GM12878 (cell line): ENCODE measurements at regions not wholly inside any gene's neighbourhood (a gene's known extent, or its start where the extent isn't known, plus 50 kb on each side); places are given as distances from the start of the nearest gene placed in this dataset.

Experiments
- ATAC-seq: fragments of 200-7000 bp; cut with Tn5 transposase; 3 replicates; pipeline ENCODE4 v1.9.1; 2020; ENCODE audit warnings: mild to moderate bottlenecking, moderate library complexity
- BruUV-seq: library from RNA; stranded (reverse); fragments of 400-500 nt; replicated peaks from 2 replicates; lab custom pipeline; 2021; lab: Mats Ljungman, UMichigan
- CTCF ChIA-PET: fragments of 300-600 bp; sonication (Branson Sonifier 250); formaldehyde crosslinking; extraction: SDS; loops from one replicate; lab custom pipeline; 2021; ENCODE audit warnings: inconsistent platforms; lab: Yijun Ruan, JAX
- POLR2A ChIA-PET: fragments of 350-600 bp; formaldehyde crosslinking; extraction: SDS; loops from one replicate; lab custom pipeline; 2021; ENCODE audit warnings: inconsistent platforms; lab: Charles Lee
- RAD21 ChIA-PET: fragments of 300-600 bp; sonication (Branson Sonifier 250); formaldehyde crosslinking; loops from one replicate; lab custom pipeline; 2023; ENCODE audit warnings: antibody characterized with exemption; ENCODE audit not compliant: unreplicated experiment; lab: Charles Lee
- SMC1A ChIA-PET: fragments of 300-600 bp; sonication (Branson Sonifier 250); formaldehyde crosslinking; loops from one replicate; lab custom pipeline; 2023; ENCODE audit not compliant: unreplicated experiment, uncharacterized antibody; lab: Charles Lee
- DNase-seq: peaks from one replicate; pipeline ENCODE4 v3.0.0-alpha.2; 2011; ENCODE audit warnings: low read depth, low spot score
- FAIRE-seq: peaks from 3 replicates; lab custom pipeline; 2011; peaks lifted over from hg19 to GRCh38; lab: Jason Lieb, UNC
- H2AFZ ChIP-seq: 2 replicates; pipeline ENCODE4 v1.6.0; 2011; ENCODE audit warnings: low read depth, low read length, control low read depth; ENCODE audit not compliant: control insufficient read depth
- H3K27ac ChIP-seq: 2 replicates; pipeline ENCODE4 v1.5.1; 2011; ENCODE audit warnings: control low read depth; ENCODE audit not compliant: control insufficient read depth, insufficient read depth
- H3K27me3 ChIP-seq, 2 experiments: replicated peaks in 1 of 2; 2 replicates each; pipeline versions ENCODE4 v1.6.0 to v1.6.1; 2011; ENCODE audit warnings: low read length in 1 of 2; ENCODE audit not compliant: control insufficient read depth in 2 of 2, insufficient read depth in 2 of 2
- H3K36me3 ChIP-seq, 2 experiments: 2 replicates each; pipeline ENCODE4 v1.5.1; 2011; ENCODE audit warnings: low read length in 1 of 2; ENCODE audit not compliant: control insufficient read depth in 2 of 2, insufficient read depth in 2 of 2
- H3K4me1 ChIP-seq: 2 replicates; pipeline ENCODE4 v1.6.1; 2011; ENCODE audit warnings: mild to moderate bottlenecking, low read length, moderate library complexity, mixed read lengths; ENCODE audit not compliant: control insufficient read depth, insufficient read depth
- H3K4me2 ChIP-seq: 2 replicates; pipeline ENCODE4 v1.6.0; 2011; ENCODE audit warnings: control low read depth; ENCODE audit not compliant: control insufficient read depth, insufficient read depth
- H3K4me3 ChIP-seq: fragments of 200-600 bp; sonication (generic); 2 replicates; pipeline ENCODE4 v1.5.1; 2016
- H3K79me2 ChIP-seq: 2 replicates; pipeline ENCODE4 v1.6.0; 2011; ENCODE audit warnings: low read length; ENCODE audit not compliant: control insufficient read depth, insufficient read depth
- H3K9ac ChIP-seq: 2 replicates; pipeline ENCODE4 v1.8.0; 2011; ENCODE audit warnings: low read length, control low read depth, mixed read lengths; ENCODE audit not compliant: control insufficient read depth, insufficient read depth
- H3K9me3 ChIP-seq: replicated peaks from 3 replicates; pipeline ENCODE4 v1.5.1; 2011; ENCODE audit warnings: mild to moderate bottlenecking, low read length; ENCODE audit not compliant: control insufficient read depth, insufficient read depth
- H4K20me1 ChIP-seq: 2 replicates; pipeline ENCODE4 v1.6.0; 2011; ENCODE audit not compliant: control insufficient read depth, insufficient read depth
- BHLHE40 ChIP-seq, 2 experiments: fragments of 450-650 bp in 1 of 2; IDR thresholded peaks; 2 replicates each; pipeline ENCODE4 v1.6.1; 2011 to 2017; ENCODE audit warnings: low read depth in 2 of 2, borderline replicate concordance in 1 of 2, improper control_type of control experiment in 1 of 2, low read length in 1 of 2, mild to moderate bottlenecking in 1 of 2
- CREB1 ChIP-seq: IDR thresholded peaks from 2 replicates; pipeline ENCODE4 v1.6.1; 2012; ENCODE audit warnings: low read depth, mild to moderate bottlenecking, inconsistent platforms
- CREM ChIP-seq: IDR thresholded peaks from 2 replicates; pipeline ENCODE4 v1.6.1; 2014; ENCODE audit warnings: antibody characterized with exemption, low read depth
- DPF2 ChIP-seq: fragments of 450-650 bp; IDR thresholded peaks from 2 replicates; pipeline ENCODE4 v1.6.1; 2017; ENCODE audit warnings: mild to moderate bottlenecking
- ETV6 ChIP-seq, 2 experiments: fragments of 450-650 bp in 1 of 2; IDR thresholded peaks in 1 of 2; conservative IDR thresholded peaks in 1 of 2; 2 replicates each; pipeline ENCODE4 v1.6.1; 2014; ENCODE audit warnings: antibody characterized with exemption in 1 of 2, borderline replicate concordance in 1 of 2, low read depth in 1 of 2, mild to moderate bottlenecking in 1 of 2, moderate library complexity in 1 of 2
- NR2C1 ChIP-seq: fragments of 450-650 bp; IDR thresholded peaks from 2 replicates; pipeline ENCODE4 v1.6.1; 2017; ENCODE audit warnings: antibody characterized with exemption, mild to moderate bottlenecking, moderate library complexity
- POLR2AphosphoS5 ChIP-seq: IDR thresholded peaks from 2 replicates; pipeline ENCODE4 v1.6.1; 2011; ENCODE audit warnings: mild to moderate bottlenecking, low read length, inconsistent platforms
- RBBP5 ChIP-seq: fragments of 200-600 bp; sonication (generic); conservative IDR thresholded peaks from 2 replicates; pipeline ENCODE4 v1.6.1; 2016
- SMC3 ChIP-seq: IDR thresholded peaks from 2 replicates; pipeline ENCODE4 v1.6.1; 2011; ENCODE audit warnings: low read length, improper control_type of control experiment, borderline replicate concordance
- SP1 ChIP-seq: IDR thresholded peaks from one replicate; pipeline ENCODE4 v1.6.1; 2011; ENCODE audit warnings: low read depth, low read length
- SUPT20H ChIP-seq: IDR thresholded peaks from 2 replicates; pipeline ENCODE4 v1.6.1; 2011; ENCODE audit warnings: low read depth, mild to moderate bottlenecking, low read length, moderate library complexity, borderline replicate concordance; ENCODE audit not compliant: control insufficient read depth
- TBL1XR1 ChIP-seq: IDR thresholded peaks from 2 replicates; pipeline ENCODE4 v1.6.1; 2012; ENCODE audit warnings: low read depth, low read length, improper control_type of control experiment
- YY1 ChIP-seq: IDR thresholded peaks from 2 replicates; pipeline ENCODE4 v1.6.1; 2011; ENCODE audit warnings: low read depth, mild to moderate bottlenecking, low read length
- ZNF24 ChIP-seq: fragments of 450-650 bp; IDR thresholded peaks from 2 replicates; pipeline ENCODE4 v1.6.1; 2017; ENCODE audit warnings: antibody characterized with exemption, mild to moderate bottlenecking
- WGBS: methylation state at CpG from one replicate; pipeline ENCODE4 v1.1.6; 2016; ENCODE audit warnings: low lambda C conversion rate; ENCODE audit not compliant: insufficient replicate concordance, insufficient coverage; ENCODE audit errors: missing lambda C conversion rate; 5-methylcytosine and 5-hydroxymethylcytosine counted together
- in situ Hi-C: fragments of 300-500 bp; cut with MboI; formaldehyde crosslinking; loops from 9 replicates; pipeline ENCODE4 v1.14.3; 2018; ENCODE audit warnings: mixed read lengths
- intact Hi-C: fragments of 100-400 bp; cut with micrococcal nuclease; formaldehyde crosslinking; loops from one replicate; pipeline ENCODE4 v1.14.2; 2022; ENCODE audit not compliant: unreplicated experiment
- TF ChIP-seq, protein P1 (sequence below): fragments of 450-650 bp; formaldehyde crosslinking; IDR thresholded peaks from 2 replicates; pipeline ENCODE4 v1.4.0; 2020; ENCODE audit warnings: mild to moderate bottlenecking, moderate library complexity
- TF ChIP-seq, protein P2 (sequence below): IDR thresholded peaks from 2 replicates; pipeline ENCODE4 v1.6.1; 2011; ENCODE audit warnings: low read depth, mild to moderate bottlenecking, low read length, moderate library complexity, borderline replicate concordance; ENCODE audit errors: extremely low read depth

DNA sequence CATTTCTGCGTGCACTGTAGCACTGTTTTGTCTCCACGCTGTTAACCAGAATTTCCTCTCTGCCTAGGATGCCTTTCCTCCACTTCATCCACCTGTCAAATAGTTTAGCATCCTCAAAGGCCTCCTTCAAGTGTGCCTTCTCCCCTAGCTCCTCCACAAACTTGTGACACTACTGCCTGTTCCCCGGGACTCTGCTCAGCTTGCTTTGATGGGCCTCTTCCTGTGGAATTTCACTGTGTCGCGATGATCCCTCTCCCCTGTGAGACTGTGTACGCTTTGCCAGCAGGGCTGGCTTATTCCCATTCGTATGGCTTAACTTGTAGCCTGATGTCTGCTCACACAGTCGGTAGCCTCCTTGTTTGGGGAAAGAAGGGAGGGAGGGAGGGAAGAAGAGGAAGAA is 426.8 kb downstream of the VRK1 start:
- no peak overlapping the region for H3K4me3 ChIP-seq
- H3K79me2 ChIP-seq, result no peaks in the 10 kb centered on the region
- no peaks in the 10 kb centered on the region for H3K4me1 ChIP-seq
- H3K9ac ChIP-seq, result no peak overlapping the region
- 35% methylated on average over 7 of the region's 8 CpGs for WGBS
- TF ChIP-seq POLR2AphosphoS5, result no peak
- H3K36me3 ChIP-seq, result no peaks in the 10 kb centered on the region
- H3K4me2 ChIP-seq, result no peak overlapping the region
- in situ Hi-C loops, result no loop called here
- intact Hi-C loops, result no loop called here
- DNase-seq, result no peak
- ATAC-seq, result no peak
- ChIA-PET CTCF (no interaction called here), POLR2A (no interaction called here), RAD21 (no interaction called here), SMC1A (no interaction called here)
- FAIRE-seq, result no peak
- no peak overlapping the region for H3K27ac ChIP-seq
- H3K27me3 ChIP-seq, result peaks cover 0 to 2% of the 10 kb centered on the region in 2 experiments; a peak in 1 of 4 replicates
- BruUV-seq, result no TSS peak
- H3K9me3 ChIP-seq, result no peaks in the 10 kb centered on the region; the same call in 2 of the 3 replicates
- H2AFZ ChIP-seq, result no peak overlapping the region
- H4K20me1 ChIP-seq, result no peaks in the 10 kb centered on the region

DNA sequence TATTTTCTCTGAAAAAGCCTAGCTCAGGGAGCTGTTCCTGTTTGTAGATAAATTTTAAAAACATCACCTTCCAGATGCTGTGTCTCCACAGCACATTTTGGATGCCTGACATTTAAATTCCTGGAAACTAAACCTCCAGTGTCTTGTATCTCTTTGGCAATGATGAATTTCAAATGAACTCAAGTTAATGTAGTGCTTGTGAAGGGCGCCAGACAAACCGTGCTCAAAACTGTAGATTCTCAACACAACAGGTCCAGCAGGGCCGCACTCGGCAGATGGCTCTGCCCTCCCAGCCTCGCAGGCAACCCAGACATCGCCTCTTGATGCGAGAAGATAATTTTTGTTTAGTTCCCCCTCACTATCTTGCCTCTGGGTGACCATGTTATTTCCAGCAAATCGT is 432.9 kb downstream of the VRK1 start:
- in situ Hi-C loops, result no loop called here
- Histone ChIP-seq H3K27me3 (no peaks in the 10 kb centered on the region), H3K9ac (no peak overlapping the region), H4K20me1 (no peaks in the 10 kb centered on the region), H3K4me1 (no peaks in the 10 kb centered on the region), H3K36me3 (no peaks in the 10 kb centered on the region), H2AFZ (no peak overlapping the region), H3K9me3 (no peaks in the 10 kb centered on the region; the same call in 2 of the 3 replicates), H3K27ac (no peak overlapping the region), H3K4me2 (no peak overlapping the region), H3K4me3 (no peak overlapping the region), H3K79me2 (no peaks in the 10 kb centered on the region)
- BruUV-seq, result no TSS peak
- ATAC-seq, result no peak
- RAD21 ChIA-PET, result no interaction called here
- POLR2A ChIA-PET, result no interaction called here
- no peak for DNase-seq
- CTCF ChIA-PET, result no interaction called here
- SMC1A ChIA-PET, result no interaction called here
- intact Hi-C loops, result no loop called here
- 35% methylated on average over 8 of the region's 8 CpGs for WGBS
- no peak for FAIRE-seq
- TF ChIP-seq YY1 (no peak), BHLHE40 (IDR thresholded peaks at IDR 0.05; ENCODE audit: borderline replicate concordance in 1 of 2, low read depth in 2 of 2, low read length in 1 of 2) (no peak), ETV6 (conservative IDR thresholded peaks at IDR 0.05 in 1 of 2, IDR thresholded peaks at IDR 0.05 in 1 of 2; ENCODE audit: borderline replicate concordance in 1 of 2, low read depth in 1 of 2) (no peak), ZNF24 (no peak), TBL1XR1 (no peak), DPF2 (no peak), SUPT20H (no peak), SP1 (no peak), CREM (no peak), CREB1 (no peak), NR2C1 (no peak), SMC3 (no peak), RBBP5 (no peak)
- TF ChIP-seq, protein P1, sequence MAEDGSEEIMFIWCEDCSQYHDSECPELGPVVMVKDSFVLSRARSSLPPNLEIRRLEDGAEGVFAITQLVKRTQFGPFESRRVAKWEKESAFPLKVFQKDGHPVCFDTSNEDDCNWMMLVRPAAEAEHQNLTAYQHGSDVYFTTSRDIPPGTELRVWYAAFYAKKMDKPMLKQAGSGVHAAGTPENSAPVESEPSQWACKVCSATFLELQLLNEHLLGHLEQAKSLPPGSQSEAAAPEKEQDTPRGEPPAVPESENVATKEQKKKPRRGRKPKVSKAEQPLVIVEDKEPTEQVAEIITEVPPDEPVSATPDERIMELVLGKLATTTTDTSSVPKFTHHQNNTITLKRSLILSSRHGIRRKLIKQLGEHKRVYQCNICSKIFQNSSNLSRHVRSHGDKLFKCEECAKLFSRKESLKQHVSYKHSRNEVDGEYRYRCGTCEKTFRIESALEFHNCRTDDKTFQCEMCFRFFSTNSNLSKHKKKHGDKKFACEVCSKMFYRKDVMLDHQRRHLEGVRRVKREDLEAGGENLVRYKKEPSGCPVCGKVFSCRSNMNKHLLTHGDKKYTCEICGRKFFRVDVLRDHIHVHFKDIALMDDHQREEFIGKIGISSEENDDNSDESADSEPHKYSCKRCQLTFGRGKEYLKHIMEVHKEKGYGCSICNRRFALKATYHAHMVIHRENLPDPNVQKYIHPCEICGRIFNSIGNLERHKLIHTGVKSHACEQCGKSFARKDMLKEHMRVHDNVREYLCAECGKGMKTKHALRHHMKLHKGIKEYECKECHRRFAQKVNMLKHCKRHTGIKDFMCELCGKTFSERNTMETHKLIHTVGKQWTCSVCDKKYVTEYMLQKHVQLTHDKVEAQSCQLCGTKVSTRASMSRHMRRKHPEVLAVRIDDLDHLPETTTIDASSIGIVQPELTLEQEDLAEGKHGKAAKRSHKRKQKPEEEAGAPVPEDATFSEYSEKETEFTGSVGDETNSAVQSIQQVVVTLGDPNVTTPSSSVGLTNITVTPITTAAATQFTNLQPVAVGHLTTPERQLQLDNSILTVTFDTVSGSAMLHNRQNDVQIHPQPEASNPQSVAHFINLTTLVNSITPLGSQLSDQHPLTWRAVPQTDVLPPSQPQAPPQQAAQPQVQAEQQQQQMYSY, result no peak
- TF ChIP-seq, protein P2, sequence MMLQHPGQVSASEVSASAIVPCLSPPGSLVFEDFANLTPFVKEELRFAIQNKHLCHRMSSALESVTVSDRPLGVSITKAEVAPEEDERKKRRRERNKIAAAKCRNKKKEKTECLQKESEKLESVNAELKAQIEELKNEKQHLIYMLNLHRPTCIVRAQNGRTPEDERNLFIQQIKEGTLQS, result no peak
